ENCODE measurements at regions not wholly inside any gene's neighbourhood (a gene's known extent, or its start where the extent isn't known, plus 50 kb on each side); places are given as distances from the start of the nearest gene placed in this dataset.
"Not testable (repeated sequence)": the region's sequence is repeated elsewhere in the genome, so short reads cannot be mapped to it uniquely, and the experiment has no call there.

DNA sequence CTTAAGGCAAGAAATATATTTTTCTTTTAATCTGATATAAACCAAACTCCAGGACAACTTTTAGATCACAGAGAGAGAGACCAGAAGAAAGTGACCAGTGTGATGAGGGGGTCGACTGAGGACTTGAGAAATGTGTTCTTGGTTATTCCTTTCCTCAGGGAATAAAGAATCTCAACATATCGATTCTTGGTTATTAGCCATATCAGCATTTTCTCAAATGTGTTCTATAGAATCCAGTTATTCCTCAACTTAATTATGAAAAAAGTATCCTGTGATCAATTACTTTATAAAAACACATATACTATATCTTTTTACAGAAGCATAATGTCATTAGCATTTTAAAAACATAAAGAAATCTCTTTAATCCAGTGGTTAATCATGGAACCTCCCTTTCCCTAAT is 222.1 kb upstream of the FAM3C start:
- DNase-seq = no peak

DNA sequence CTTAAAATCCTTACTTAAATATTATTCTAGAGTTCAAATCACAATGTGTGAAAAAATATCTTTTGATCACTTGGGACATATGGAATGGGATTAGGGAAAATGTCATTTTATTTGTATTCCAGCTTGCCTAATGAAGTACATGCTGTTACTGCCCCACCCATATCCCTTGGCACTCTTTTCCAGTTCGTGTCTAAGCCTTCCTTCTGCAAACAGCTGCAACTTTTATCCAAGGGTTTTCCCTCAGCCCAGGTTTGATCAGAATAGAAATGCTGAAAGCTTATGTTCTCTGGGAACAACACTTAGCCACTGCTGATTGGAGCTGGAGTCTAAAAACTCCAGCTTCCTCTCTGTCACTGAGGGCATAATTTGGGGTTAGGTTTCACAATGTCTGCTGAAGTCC is 214.1 kb upstream of the FAM3C start:
- no peak for DNase-seq

DNA sequence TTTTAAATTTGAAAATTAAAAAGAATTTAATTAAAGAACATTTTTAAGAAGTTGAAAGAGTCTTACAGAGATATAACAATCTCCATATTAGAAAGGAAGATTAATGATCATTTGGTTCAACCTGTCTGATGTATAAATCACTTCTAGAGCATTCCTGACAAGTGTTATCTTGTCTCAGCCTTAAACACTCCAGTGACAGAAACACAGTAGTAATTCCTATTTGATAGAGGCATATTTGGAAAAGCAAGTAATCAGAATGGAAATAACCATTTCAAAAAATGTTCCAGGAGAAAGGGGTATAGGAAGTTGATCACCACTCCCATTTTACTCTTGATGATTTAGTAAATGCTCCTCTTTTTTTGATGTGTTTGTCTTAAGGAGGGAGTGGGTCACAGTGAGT is 213.1 kb upstream of the FAM3C start:
- DNase-seq = no peak

DNA sequence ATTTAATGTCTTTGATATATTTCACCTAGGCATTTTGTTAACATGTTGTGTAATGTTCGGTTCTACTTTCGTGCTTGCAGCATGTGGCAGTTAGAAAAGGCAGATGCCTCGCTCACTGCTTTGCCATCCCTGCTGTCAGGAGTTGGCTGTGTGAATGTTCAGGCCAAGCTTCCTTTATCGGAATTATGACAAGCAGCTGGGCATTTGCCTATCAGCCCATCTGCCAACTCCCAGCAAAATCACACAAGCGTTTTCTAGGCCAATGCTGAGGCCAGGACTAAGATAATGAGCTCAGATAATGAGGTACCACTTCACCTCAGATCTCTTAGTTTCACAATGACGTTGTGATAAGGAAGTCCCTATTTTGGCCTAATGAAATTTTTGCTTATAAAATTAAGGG is 212.7 kb upstream of the FAM3C start:
- DNase-seq = no peak

DNA sequence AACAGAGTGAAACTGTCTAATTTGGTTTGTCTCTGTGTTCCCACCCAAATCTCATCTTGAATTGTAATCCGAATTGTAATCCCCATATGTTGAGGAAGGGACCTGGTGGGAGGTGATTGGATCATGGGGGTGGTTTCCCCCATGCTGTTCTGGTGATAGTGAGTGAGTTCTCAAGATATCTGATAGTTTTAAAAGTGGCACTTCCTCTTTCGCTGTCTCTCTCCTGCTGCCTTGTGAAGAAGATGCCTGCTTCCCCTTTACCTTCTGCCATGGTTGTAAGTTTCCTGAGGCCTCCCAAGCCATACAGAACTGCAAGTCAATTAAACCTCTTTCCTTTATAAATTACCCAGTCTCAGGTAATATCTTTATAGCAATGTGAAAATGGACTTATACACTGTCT is 212.1 kb upstream of the FAM3C start:
- not testable (repeated sequence) for DNase-seq

DNA sequence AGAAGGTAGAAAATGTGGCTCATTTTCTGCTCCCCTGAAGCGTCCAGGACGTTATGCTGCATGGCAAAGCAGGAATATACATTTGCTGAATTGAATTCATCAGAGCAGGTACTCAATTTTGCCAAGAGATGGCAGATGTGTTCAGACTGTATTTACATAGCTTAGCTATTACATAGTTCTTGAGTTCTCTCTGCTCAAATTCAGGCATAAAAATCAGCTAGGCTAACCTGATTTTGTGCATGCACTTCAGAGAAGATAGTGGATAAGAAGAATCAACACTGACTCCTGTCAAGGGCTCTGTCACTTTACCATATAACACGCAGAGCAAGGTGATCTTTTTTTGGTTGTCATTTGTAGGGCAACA is 209.2 kb upstream of the FAM3C start:
- DNase-seq = no peak

DNA sequence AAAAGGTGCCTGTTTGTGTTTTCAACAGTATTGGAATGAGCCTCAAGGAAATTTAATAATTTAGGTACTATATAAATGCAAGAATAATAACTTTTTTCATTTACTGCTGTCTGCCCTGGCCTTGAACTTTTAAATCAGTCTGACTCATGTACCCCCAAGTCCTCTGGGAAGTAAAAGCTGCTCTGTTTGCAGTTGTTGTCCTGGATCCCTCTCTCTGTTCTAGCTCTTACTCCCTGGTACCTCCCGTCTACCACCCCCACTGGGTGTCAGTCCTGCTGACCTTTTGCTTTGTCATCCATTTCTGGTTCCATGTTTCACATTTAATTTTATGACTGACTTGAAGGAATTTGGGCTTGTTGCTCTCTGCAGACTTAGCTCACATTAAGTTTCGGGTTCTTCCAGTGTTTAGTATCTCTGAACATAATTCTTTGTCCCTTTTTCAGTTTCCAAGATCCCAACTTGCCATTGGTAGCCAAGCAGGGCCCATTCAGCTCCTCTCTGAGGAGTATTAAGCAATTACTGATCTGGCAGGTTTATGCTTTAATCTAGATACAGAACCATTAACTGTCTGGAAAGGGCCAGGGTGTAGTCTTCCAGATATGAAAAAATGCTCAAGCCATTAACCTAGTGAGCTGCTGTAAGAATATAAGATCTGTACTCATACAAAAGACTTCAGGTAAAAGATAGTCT is 208.7 kb upstream of the FAM3C start:
- DNase-seq = no peak

DNA sequence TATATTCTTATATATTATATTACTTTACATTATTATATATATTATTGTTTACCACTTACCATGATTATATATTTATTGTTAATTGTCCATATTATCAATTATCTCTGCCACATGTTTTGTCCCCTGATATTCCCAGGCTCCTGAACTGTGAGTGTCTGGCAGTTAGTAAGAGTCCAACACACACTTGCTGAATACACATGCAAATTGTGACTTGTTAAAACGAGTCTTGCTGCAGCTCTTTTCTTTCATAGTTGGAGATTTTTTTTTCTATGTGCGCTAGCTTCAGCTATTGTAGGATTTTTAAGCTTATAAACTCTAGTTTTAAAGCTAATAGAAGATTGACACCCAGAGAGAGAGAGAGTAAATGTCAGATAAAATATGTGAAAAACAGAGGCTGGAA is 207.8 kb upstream of the FAM3C start:
- no peak for DNase-seq

DNA sequence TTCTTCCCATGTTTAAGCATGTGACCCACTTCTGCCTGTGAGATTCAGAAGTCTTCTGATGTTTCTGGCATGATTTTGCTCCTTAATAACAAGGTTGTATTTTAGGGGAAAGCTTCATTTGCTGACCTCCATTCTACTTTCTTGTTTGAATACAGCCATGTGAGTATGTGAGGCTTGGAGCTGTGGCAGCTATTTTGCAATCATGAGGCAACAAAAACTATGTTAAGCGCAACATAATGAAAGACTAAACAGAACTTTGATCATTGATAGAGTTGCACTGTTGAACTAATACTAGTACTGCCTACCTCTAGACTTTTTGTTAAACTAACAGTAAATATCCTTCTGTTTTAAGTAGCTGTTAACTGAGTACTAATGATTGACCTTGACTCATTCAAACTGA is 203.8 kb upstream of the FAM3C start:
- DNase-seq = no peak

DNA sequence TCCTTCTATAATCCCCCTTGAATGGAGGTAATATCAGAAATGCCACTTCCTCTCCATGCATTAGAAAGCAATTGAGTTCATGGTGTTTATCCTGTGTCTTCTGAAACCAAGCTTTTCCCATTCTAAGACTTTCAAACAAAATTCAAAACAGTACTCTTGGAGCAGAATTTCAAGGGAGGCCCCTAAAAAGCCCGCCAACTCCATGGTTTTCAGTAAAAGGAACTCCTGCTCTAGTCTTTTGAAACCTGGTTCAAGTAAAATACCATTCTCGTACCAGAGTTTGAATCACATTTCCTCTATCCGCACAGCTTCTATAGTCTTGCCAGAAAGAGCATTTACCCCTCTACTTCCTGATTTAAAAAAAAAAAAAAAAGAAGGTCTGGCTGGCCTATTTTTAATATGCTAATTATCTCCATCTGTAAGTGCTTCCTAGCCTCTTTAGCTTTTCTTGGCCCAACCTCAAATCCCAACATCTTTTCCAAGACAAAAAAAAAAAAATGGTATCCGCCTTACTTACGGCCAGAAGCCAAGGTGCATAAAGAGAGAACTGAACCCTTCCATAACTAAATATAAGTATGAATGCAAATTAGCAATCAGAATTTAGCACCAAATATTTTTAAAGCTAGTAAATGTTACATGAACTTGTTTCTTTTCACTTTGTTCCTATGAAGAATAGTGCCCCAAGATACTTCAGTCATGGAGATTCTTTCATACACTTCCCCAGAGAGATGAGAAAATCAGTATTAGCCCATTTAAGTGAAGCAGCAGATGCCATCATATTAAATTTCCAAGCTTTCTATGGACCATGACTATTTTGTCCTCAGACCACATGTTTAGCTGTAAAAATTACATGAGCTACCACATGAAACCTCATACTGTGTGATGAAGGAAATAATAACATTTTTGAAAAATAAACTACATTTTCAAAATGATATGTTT is 199.9 kb upstream of the FAM3C start:
- no peak for DNase-seq

DNA sequence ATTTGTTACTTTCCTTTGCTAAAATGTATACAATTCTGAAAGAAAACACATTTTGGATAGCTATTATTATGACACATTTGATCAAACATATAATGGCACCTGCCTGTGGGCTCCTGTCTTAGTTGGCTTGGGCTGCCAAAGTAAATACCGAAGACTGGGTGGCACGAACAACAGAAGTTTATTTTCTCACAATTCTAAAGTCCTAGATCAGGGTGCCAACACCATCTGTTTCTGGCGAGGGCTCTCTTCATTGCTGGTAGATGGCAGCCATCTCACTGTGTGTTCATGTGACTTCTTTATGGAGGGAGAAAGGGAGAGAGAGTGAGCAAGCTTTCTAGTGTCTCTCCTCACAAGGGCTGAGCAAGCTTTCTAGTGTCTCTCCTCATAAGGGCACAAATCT is 195.8 kb upstream of the FAM3C start:
- DNase-seq = no peak

DNA sequence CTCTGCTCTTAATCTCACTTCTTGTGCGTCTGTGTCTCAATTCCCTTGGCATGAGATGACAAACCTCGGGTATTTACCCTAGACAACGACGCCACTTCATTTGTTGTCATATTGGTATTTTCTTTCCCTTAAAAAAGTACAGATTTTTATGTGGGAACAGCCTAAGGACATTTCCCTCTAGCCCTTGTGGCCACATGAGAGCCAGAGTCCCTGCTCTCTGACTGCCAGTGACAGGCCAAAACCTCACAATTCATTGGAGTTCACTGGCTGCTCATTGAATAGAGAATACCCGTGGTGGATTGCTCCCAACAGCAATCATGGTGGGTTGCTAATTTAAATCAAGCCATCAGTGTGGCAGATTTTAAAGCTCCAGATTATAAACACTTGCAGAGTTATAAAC is 191.3 kb upstream of the FAM3C start:
- DNase-seq = no peak

DNA sequence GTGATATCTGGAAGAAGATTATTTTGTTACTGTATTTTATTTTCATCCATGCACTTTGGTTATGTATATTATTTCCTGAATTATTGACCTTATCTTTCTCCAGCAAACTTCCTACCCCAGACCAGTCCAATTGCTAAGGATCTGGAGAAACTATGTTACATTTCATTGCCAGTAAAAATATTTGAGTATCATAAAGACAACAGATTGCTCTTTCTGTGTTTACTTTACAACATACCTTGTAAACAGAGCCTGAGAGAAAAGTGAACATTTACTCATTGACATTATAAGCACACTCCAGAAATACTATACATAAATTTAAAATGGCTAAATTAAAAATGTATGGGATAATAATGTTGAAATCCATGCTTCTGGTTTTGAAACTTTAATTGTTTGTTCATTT is 186.2 kb upstream of the FAM3C start:
- DNase-seq = no peak

DNA sequence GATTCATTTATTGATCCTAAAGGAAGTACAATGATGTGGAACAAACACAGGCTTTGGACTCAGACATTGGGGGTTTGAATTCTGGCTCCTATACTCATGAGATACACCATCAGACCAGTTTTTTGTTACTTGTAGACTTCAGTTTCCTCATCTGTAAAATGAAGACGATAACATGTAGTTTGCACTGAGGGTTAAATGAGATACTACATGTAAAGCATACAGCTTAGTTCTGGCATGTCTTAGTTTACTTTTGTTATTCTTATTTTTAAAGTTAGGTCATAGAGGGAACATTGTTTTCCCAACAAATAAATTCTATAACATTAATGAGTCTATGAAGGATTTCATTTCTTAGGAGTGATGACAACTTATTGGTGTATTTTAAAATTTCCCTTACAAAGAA is 183.5 kb upstream of the FAM3C start:
- DNase-seq = no peak

DNA sequence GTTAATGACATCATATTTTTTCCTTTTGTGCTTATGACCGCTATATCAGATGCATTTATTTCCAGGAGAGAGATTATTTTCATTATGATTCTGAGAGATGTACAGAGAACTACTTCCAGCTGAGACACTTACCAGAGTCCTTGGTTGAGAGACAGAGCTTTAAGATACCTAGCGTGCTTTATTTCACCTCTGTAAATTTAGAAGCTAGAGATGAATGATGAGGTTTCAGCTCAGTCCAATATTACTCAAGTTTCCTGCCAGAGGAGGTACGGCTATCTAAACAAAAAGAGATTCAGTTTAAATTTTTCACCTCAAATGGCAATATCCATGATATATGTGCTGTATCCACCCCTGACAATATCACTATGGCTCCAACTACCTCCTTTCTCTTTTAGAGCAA is 182.6 kb upstream of the FAM3C start:
- no peak for DNase-seq

DNA sequence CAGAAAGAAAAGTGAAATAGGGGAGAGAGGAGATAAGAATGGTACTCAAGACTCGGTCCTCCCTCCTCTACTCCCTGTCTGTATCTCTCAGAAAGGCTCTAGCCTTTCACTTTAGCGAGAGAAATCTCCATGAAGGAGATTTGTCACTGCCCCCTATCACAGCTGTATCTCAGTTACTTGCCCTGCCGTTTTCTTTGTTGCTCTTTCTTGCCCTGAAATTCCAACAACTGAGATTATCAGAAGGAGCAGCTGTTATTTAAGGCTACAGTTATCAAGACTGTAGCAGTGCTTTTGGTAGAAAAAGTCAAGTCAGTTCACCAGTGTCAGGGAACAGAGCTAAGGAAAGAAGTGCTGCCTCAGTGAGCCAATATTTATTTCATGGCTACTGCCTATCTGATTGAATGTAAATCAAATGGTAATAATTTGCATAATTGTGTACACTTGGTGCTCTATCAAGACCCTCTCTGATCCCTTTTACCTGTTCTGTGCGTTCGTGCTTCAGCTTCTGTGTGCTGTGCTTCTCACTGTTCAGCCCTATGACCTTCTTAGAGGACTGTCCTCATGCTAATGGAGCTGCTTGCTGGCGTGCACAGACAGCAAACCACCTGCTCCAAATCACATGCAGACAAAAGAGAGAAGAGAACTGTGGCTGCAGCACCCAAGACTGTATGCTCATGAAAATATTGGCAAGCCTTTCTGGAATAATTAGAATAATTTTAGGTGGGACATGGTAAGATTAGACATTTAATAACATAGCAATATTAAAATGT is 180.2 kb upstream of the FAM3C start:
- no peak for DNase-seq

DNA sequence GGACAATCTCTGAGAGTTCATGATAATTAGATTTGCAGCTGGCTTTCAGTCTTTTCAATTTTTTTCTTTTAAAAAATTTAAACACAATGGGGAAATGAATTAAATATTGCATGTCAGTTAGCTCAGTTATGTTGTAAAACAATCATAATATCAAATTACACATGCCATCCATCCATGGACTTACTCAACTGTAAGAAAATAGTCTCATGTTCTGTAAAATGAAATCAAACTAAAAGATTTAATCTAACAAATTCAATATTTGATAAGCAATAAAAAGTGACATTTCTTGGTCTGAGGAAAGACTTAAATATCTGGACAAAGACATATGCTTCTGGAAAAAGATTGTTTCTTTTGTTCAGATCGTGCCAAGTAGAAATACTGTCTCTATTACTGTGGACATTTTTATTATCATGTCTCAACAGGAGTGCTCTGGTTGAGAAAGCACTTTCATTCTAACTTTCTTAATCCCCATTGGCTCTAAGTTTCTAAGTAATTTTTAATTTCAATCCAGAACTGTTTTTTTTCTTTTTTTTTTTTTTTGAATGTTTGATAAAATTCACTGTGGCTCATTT is 179.2 kb upstream of the FAM3C start:
- DNase-seq = no peak

DNA sequence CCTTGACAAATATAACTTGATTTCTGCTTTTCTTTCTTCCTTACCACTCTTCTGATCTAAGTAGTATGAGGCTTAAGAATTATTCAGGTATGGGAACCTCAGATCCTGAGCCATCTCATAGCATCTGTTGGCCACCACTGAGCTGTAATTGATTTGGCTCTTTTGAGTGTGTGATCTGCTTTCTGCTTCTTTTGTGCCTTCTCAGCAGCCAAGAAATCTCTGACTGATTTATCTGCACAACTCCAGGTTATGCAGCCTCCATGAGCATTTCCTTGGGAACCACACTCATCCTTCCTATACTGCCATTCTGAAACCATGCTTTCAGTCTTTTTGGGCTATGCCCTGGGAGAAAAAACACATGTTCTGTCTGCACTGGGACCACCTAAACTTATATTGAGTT is 178.0 kb upstream of the FAM3C start:
- DNase-seq = no peak

DNA sequence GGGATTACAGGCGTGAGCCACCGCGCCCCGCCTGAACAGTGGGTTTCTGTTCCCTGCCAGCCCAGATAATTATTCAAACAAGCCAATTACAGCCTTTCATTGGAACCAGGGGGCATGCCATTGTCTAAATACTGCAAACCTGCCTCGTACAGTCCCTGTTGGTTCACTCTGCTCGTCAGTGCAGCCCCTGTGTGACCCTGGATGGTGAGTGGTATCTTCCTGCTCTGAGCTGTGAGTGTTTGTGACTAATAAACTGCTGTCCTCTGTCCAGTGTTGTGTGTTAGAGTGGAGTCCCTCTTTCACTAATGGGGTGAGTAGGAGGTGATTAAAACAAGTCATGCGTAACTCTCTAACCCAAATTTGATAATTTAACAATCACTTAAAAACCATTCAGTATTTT is 176.5 kb upstream of the FAM3C start:
- no peak for DNase-seq

DNA sequence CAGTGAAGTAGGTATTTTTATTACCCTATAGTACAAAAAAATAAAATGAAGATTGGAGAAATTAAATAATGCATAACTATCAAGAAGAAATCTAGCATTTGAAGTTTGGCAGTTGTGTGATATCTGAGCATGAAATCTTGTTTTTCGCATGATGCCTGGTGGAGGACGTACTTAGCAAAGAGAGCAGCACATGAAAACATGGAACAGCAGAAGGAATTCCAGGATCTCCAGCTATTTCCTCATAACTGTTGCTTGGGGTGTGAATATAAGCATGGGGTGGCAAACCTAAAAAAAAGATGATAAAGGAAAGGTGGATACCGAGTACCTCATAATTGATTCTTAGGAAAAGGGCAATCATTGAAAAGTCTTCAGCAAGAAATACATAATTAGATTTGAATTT is 174.3 kb upstream of the FAM3C start:
- no peak for DNase-seq

DNA sequence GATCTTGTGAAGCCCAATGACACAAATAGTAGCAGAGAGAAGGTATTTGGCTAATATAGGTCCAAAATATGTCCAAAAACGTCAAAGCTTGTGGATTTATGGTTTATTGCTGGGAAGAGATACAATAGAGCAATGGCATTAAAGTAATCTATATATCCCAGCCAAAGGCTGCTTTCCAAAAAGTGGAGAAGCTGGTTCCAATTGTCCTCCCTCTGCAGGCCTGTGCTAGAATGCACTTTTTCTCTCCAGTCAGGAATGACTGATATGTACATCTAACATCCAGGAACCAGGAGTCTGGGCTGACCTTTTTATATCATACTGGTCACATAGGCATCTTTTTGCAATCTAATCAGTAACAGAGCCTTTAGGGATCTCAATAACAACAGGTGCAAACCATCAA is 167.1 kb upstream of the FAM3C start:
- DNase-seq = no peak

DNA sequence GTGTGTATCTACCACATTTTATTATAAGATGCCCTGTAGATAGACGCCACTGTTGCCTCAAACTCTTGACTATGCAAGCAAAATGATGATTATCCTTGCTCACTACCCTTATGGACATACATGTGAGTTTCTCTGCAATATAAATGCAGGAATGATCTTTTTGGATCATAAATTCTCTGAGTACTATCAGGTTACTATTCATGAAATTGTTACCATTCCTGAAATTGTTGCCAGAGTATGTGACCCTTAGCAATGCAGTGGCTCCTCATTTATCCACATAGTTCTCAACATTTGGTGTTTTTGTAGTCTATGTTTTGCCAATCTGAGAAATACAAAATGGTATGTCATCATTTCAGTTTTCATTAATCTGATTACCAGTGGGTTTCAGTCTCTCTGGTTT is 166.2 kb upstream of the FAM3C start:
- DNase-seq = no peak

DNA sequence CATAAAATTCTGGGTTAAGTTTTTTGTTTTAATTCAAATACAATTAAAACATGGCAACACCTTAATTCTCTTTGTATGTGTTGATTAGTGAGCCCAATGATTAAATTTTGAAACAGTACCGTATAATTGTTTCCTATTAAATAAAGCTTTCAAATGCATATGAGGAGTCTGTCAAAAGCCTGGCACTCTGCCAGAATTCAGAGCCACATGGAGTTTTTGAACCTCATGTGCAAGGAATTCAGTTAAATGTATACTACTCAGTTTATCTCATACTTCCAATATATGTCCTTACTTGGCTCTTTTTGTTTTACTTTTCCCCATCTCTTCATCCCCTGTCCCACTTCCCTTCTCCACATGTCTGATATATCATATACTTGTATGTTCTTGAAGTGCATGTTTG is 165.6 kb upstream of the FAM3C start:
- no peak for DNase-seq

All from inflammatory macrophage treated with lipopolysaccharide for 1 hour (primary cell).